GM18507 (cell line): ENCODE measurements at regions not wholly inside any gene's neighbourhood (a gene's known extent, or its start where the extent isn't known, plus 50 kb on each side); places are given as distances from the start of the nearest gene placed in this dataset.

Experiments used
- DNase-seq: peaks from one replicate; pipeline ENCODE4 v3.0.0; 2011; ENCODE audit warnings: low read depth; ENCODE audit not compliant: insufficient read length; ENCODE audit errors: extremely low spot score
- FAIRE-seq: peaks from 2 replicates; lab custom pipeline; 2011; peaks lifted over from hg19 to GRCh38; lab: Jason Lieb, UNC

- no peak for DNase-seq
- FAIRE-seq = no peak
Measured at GRCh38 chr12:58580095-58580494, 340.2 kb downstream of the LRIG3 start.

- DNase-seq (no peak), FAIRE-seq (no peak)
Measured at GRCh38 chr12:58583529-58583928, 336.8 kb downstream of the LRIG3 start.

- FAIRE-seq (no peak), DNase-seq (no peak)
Measured at GRCh38 chr12:58583940-58584339, 336.4 kb downstream of the LRIG3 start.

- no peak for FAIRE-seq
- DNase-seq = no peak
Measured at GRCh38 chr12:58584880-58585279, 335.4 kb downstream of the LRIG3 start.

- DNase-seq (no peak), FAIRE-seq (no peak)
Measured at GRCh38 chr12:58586762-58587161, 333.5 kb downstream of the LRIG3 start.

GRCh38 chr12:58588770-58589169, 331.5 kb downstream of the LRIG3 start:
- FAIRE-seq = no peak
- DNase-seq = no peak

GRCh38 chr12:58592475-58593207, 327.7 kb downstream of the LRIG3 start:
- DNase-seq = no peak
- no peak for FAIRE-seq

GRCh38 chr12:58593557-58594304, 326.6 kb downstream of the LRIG3 start:
- DNase-seq (no peak), FAIRE-seq (no peak)

- DNase-seq = no peak
- FAIRE-seq = no peak
Measured at GRCh38 chr12:58596381-58596780, 323.9 kb downstream of the LRIG3 start.

GRCh38 chr12:58601529-58601928, 318.8 kb downstream of the LRIG3 start:
- FAIRE-seq (no peak), DNase-seq (no peak)

GRCh38 chr12:58602179-58602578, 318.1 kb downstream of the LRIG3 start:
- DNase-seq = no peak
- FAIRE-seq = no peak

GRCh38 chr12:58602736-58603135, 317.6 kb downstream of the LRIG3 start:
- DNase-seq (no peak), FAIRE-seq (no peak)

GRCh38 chr12:58607805-58608204, 312.5 kb downstream of the LRIG3 start:
- FAIRE-seq (no peak), DNase-seq (no peak)

GRCh38 chr12:58608711-58609110, 311.6 kb downstream of the LRIG3 start:
- no peak for DNase-seq

GRCh38 chr12:58615047-58615446, 305.3 kb downstream of the LRIG3 start:
- FAIRE-seq (no peak), DNase-seq (no peak)

More at GRCh38 chr12:58608711-58609110, 311.6 kb downstream of the LRIG3 start:
- FAIRE-seq = no peak

- DNase-seq (no peak), FAIRE-seq (no peak)
Measured at GRCh38 chr12:58615576-58615975, 304.7 kb downstream of the LRIG3 start.

GRCh38 chr12:58616618-58617017, 303.7 kb downstream of the LRIG3 start:
- no peak for FAIRE-seq

GRCh38 chr12:58621126-58621525, 299.2 kb downstream of the LRIG3 start:
- FAIRE-seq = no peak
- DNase-seq = no peak

More at GRCh38 chr12:58616618-58617017, 303.7 kb downstream of the LRIG3 start:
- DNase-seq = no peak

GRCh38 chr12:58629376-58629775, 290.9 kb downstream of the LRIG3 start:
- DNase-seq (no peak), FAIRE-seq (no peak)

- no peak for DNase-seq
- no peak for FAIRE-seq
Measured at GRCh38 chr12:58633479-58633878, 286.8 kb downstream of the LRIG3 start.
